ENCODE measurements at regions not wholly inside any gene's neighbourhood (a gene's known extent, or its start where the extent isn't known, plus 50 kb on each side); places are given as distances from the start of the nearest gene placed in this dataset.

- H3K4me3 ChIP-seq (ENCODE audit: low read length) = no peak overlapping the region
- no peak for TF ChIP-seq CTCF (conservative IDR thresholded peaks at IDR 0.05; ENCODE audit: low read length)
- no peak for DNase-seq (ENCODE audit: low read depth)
Measured at GRCh38 chr1:234750922-234751627, 141.1 kb upstream of the IRF2BP2 start.

DNA sequence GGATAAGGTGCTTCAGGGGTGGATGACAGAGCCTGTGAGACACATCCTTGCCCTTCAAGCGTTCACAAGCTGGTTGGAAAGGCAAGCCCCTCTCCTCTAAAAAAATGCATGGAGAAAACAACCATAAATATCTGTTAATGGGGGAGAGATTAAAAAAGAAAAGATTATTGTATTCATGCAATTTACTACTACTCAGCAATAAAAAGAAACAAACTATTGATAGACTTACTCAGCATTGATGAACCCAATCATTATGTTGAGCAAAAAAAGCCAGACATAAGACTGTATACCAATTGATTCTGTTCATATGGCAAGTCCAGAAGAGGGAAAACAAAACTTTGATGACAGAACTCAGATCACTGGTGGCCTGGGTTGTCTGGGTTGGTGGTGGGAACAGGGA, 138.7 kb upstream of the IRF2BP2 start:
- DNase-seq (ENCODE audit: low read depth) = no peak
- no peak for TF ChIP-seq CTCF (conservative IDR thresholded peaks at IDR 0.05; ENCODE audit: low read length)
- H3K4me3 ChIP-seq (ENCODE audit: low read length) = no peak overlapping the region

DNA sequence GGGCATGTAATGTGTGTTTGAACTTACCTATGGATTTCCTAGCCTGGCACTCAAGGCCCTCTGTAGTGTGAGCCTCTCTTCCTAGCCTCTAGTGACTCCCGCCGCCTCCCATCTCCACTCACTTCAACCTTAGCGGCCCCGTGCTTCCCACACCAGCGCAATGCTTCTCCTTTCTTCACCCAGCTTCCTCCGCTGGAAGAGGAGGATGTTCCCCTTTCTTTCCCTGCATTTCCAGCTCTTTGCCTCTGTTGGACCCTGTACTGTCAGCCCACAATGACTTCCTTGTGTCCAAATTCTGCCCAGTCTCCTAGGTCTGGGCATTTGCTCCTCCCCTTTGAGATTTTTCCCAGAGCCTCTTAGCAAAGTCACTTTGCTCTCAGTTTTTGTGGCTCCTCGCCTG, 138.1 kb upstream of the IRF2BP2 start:
- H3K4me3 ChIP-seq (ENCODE audit: low read length) = no peak overlapping the region
- no peak for DNase-seq (ENCODE audit: low read depth)
- no peak for TF ChIP-seq CTCF (conservative IDR thresholded peaks at IDR 0.05; ENCODE audit: low read length)

DNA sequence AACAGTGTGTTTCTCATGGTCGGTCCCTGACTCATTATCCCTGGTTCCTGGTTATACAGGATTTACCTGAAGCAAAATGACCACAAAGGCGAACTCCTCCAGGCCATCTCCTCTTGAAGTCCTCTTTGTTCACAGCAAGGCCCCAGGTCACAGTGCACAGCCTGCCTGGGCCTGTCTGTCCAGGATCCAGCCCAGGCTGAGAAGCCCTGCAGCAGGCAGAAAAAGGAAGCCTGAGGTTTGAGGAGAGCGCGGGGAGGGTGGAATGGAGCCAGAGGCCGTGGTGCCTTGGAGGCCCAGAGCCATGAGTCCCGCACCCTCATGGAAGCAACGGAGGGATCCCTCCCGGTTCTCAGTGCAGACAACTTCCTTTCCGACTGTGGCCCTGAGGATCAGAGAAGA, 136.8 kb upstream of the IRF2BP2 start:
- no peak for TF ChIP-seq CTCF (conservative IDR thresholded peaks at IDR 0.05; ENCODE audit: low read length)
- DNase-seq (ENCODE audit: low read depth) = no peak

GRCh38 chr1:234745844-234746797, 136.1 kb upstream of the IRF2BP2 start:
- no peak overlapping the region for H3K4me3 ChIP-seq (ENCODE audit: low read length)
- DNase-seq (ENCODE audit: low read depth) = peak; percentile 27
- TF ChIP-seq CTCF (conservative IDR thresholded peaks at IDR 0.05; ENCODE audit: low read length) = no peak

More for the DNA sequence above, 136.8 kb upstream of the IRF2BP2 start:
- H3K4me3 ChIP-seq (ENCODE audit: low read length) = no peak overlapping the region

- TF ChIP-seq CTCF (conservative IDR thresholded peaks at IDR 0.05; ENCODE audit: low read length) = no peak
- no peak overlapping the region for H3K4me3 ChIP-seq (ENCODE audit: low read length)
- DNase-seq (ENCODE audit: low read depth) = no peak
Measured at GRCh38 chr1:234745276-234745675, 135.3 kb upstream of the IRF2BP2 start.
